SK-N-SH (cell line): ENCODE measurements at regions not wholly inside any gene's neighbourhood (a gene's known extent, or its start where the extent isn't known, plus 50 kb on each side); places are given as distances from the start of the nearest gene placed in this dataset.

Source experiments
- CTCF ChIA-PET: fragments of 300-600, 350-600 bp; formaldehyde crosslinking; extraction: SDS; loops from one replicate; lab custom pipeline; 2021; lab: Yijun Ruan, JAX
- POLR2A ChIA-PET: fragments of 350-600 bp; sonication (Branson Sonifier 250); formaldehyde crosslinking; extraction: SDS; loops from one replicate; lab custom pipeline; 2020; ENCODE audit warnings: antibody characterized with exemption, inconsistent platforms; lab: Yijun Ruan, JAX
- DNase-seq: peaks from one replicate; pipeline ENCODE4 v3.0.0; 2012
- H2AFZ ChIP-seq: fragments of 200-600 bp; sonication (generic); 2 replicates; pipeline ENCODE4 v1.8.1; 2016; ENCODE audit warnings: antibody characterized with exemption, mild to moderate bottlenecking, low read depth
- H3F3A ChIP-seq: fragments of 200-600 bp; sonication (generic); replicated peaks from 2 replicates; pipeline ENCODE3; 2016; ENCODE audit warnings: antibody characterized with exemption, mild to moderate bottlenecking; ENCODE audit not compliant: insufficient read depth
- H3K27ac ChIP-seq, 2 experiments: fragments of 200-500 bp in 1 of 2; fragments of 200-600 bp in 1 of 2; sonication (Bioruptor generic) in 1 of 2; sonication (generic), shearing (Covaris generic) in 1 of 2; 2 replicates each; pipeline versions ENCODE4 v1.5.1 to v1.6.1; 2014 to 2016; ENCODE audit warnings: low read depth in 2 of 2, inconsistent platforms in 1 of 2, low read length in 1 of 2, mild to moderate bottlenecking in 1 of 2, mixed read lengths in 1 of 2
- H3K27me3 ChIP-seq: fragments of 200-600 bp; sonication (generic), shearing (Covaris generic); 2 replicates; pipeline ENCODE4 v1.6.1; 2016; ENCODE audit warnings: mixed run types; ENCODE audit not compliant: insufficient read depth
- H3K36me3 ChIP-seq, 2 experiments: fragments of 200-500 bp in 1 of 2; fragments of 200-600 bp in 1 of 2; sonication (Bioruptor generic) in 1 of 2; sonication (generic) in 1 of 2; replicated peaks in 1 of 2; 2 replicates each; pipeline versions ENCODE3 to v1.5.1; 2014 to 2016; ENCODE audit warnings: low read length in 1 of 2, mild to moderate bottlenecking in 1 of 2; ENCODE audit not compliant: insufficient read depth in 2 of 2, control insufficient read depth in 1 of 2
- H3K4me1 ChIP-seq, 2 experiments: fragments of 200-500 bp in 1 of 2; fragments of 200-600 bp in 1 of 2; sonication (Bioruptor generic) in 1 of 2; sonication (generic), shearing (Covaris generic) in 1 of 2; 2 replicates each; pipeline versions ENCODE4 v1.5.1 to v1.6.1; 2014 to 2016; ENCODE audit warnings: low read depth in 1 of 2, low read length in 1 of 2, mixed run types in 1 of 2; ENCODE audit not compliant: insufficient read depth in 2 of 2, control insufficient read depth in 1 of 2
- H3K4me2 ChIP-seq: fragments of 200-600 bp; sonication (generic), shearing (Covaris generic); 2 replicates; pipeline ENCODE4 v1.6.1; 2017; ENCODE audit warnings: mixed run types
- H3K4me3 ChIP-seq, 2 experiments: fragments of 200-500 bp in 1 of 2; fragments of 200-600 bp in 1 of 2; sonication (Bioruptor generic) in 1 of 2; sonication (generic), shearing (Covaris generic) in 1 of 2; 2 replicates each; pipeline versions ENCODE4 v1.5.1 to v1.8.1; 2014 to 2016; ENCODE audit warnings: low read depth in 2 of 2, inconsistent platforms in 1 of 2, low read length in 1 of 2, mild to moderate bottlenecking in 1 of 2, mixed read lengths in 1 of 2, moderate library complexity in 1 of 2
- H3K79me2 ChIP-seq: fragments of 200-600 bp; sonication (generic); 2 replicates; pipeline ENCODE4 v1.8.1; 2017; ENCODE audit warnings: mild to moderate bottlenecking; ENCODE audit not compliant: insufficient read depth
- H3K9ac ChIP-seq: fragments of 200-600 bp; sonication (generic); 2 replicates; pipeline ENCODE4 v1.6.1; 2017; ENCODE audit warnings: mixed run types
- H3K9me2 ChIP-seq: fragments of 200-600 bp; sonication (generic); 2 replicates; pipeline ENCODE4 v1.6.1; 2017; ENCODE audit warnings: mixed run types
- H3K9me3 ChIP-seq: fragments of 200-600 bp; sonication (generic); 2 replicates; pipeline ENCODE4 v1.6.1; 2017; ENCODE audit warnings: mixed run types, mild to moderate bottlenecking, moderate library complexity
- H4K20me1 ChIP-seq: fragments of 200-600 bp; sonication (generic); 2 replicates; pipeline ENCODE4 v1.6.1; 2017; ENCODE audit warnings: mild to moderate bottlenecking, mixed run types; ENCODE audit not compliant: insufficient read depth
- CTCF ChIP-seq: fragments of 200-600 bp; sonication (generic); IDR thresholded peaks from 2 replicates; pipeline ENCODE4 v1.6.1; 2017; ENCODE audit warnings: antibody characterized with exemption, mild to moderate bottlenecking, moderate library complexity
- ELF1 ChIP-seq: IDR thresholded peaks from 2 replicates; pipeline ENCODE4 v1.4.0; 2012
- EP300 ChIP-seq, 2 experiments: IDR thresholded peaks; 2 replicates each; pipeline versions ENCODE4 v1.4.0 to v1.6.1; 2012; ENCODE audit warnings: borderline replicate concordance in 1 of 2, low read depth in 1 of 2, low read length in 1 of 2
- EZH2phosphoT487 ChIP-seq: fragments of 200-600 bp; sonication (generic); IDR thresholded peaks from 2 replicates; pipeline ENCODE4 v1.6.1; 2017; ENCODE audit warnings: low read depth, mixed run types, mild to moderate bottlenecking, antibody characterized with exemption, moderate library complexity, borderline replicate concordance
- FOSL2 ChIP-seq: IDR thresholded peaks from 2 replicates; pipeline ENCODE4 v1.4.0; 2012; ENCODE audit warnings: low read depth, mild to moderate bottlenecking, moderate library complexity, borderline replicate concordance
- FOXJ3 ChIP-seq: sonication (generic); formaldehyde crosslinking; IDR thresholded peaks from 2 replicates; pipeline ENCODE4 v1.5.1; 2020; ENCODE audit warnings: mild to moderate bottlenecking, missing genetic modification reagents
- GATA2 ChIP-seq: sonication (generic); formaldehyde crosslinking; IDR thresholded peaks from 2 replicates; pipeline ENCODE4 v1.5.0; 2020; ENCODE audit warnings: mild to moderate bottlenecking, missing genetic modification reagents
- IRF3 ChIP-seq: fragments of 150-350 bp; IDR thresholded peaks from 2 replicates; pipeline ENCODE4 v1.6.1; 2016; ENCODE audit warnings: mild to moderate bottlenecking, low read depth, low read length
- JUND ChIP-seq: IDR thresholded peaks from 2 replicates; pipeline ENCODE4 v1.4.0; 2012
- MXI1 ChIP-seq: IDR thresholded peaks from 2 replicates; pipeline ENCODE4 v1.6.1; 2012; ENCODE audit warnings: mild to moderate bottlenecking, low read depth, low read length, improper control_type of control experiment
- NFIC ChIP-seq: IDR thresholded peaks from 2 replicates; pipeline ENCODE4 v1.4.0; 2012; ENCODE audit warnings: borderline replicate concordance
- PBX3 ChIP-seq: IDR thresholded peaks from 2 replicates; pipeline ENCODE4; 2012
- POLR2AphosphoS5 ChIP-seq: IDR thresholded peaks from 2 replicates; pipeline ENCODE4 v1.6.1; 2012; ENCODE audit warnings: low read depth, low read length
- RCOR1 ChIP-seq: fragments of 150-350 bp; IDR thresholded peaks from 2 replicates; pipeline ENCODE4 v1.6.1; 2017; ENCODE audit warnings: antibody characterized with exemption, low read length
- REST ChIP-seq: IDR thresholded peaks from 2 replicates; pipeline ENCODE4 v1.6.1; 2012; ENCODE audit warnings: mild to moderate bottlenecking, low read depth, low read length, moderate library complexity
- RFX5 ChIP-seq: IDR thresholded peaks from 2 replicates; pipeline ENCODE4 v1.6.1; 2012; ENCODE audit warnings: mild to moderate bottlenecking, improper control_type of control experiment, low read length
- SMC3 ChIP-seq: IDR thresholded peaks from 2 replicates; pipeline ENCODE4 v1.6.1; 2012; ENCODE audit warnings: low read depth, low read length, improper control_type of control experiment
- TCF12 ChIP-seq: IDR thresholded peaks from 2 replicates; pipeline ENCODE4 v1.4.0; 2012
- USF2 ChIP-seq: fragments of 150-350 bp; IDR thresholded peaks from 2 replicates; pipeline ENCODE4 v1.6.1; 2017; ENCODE audit warnings: antibody characterized with exemption, low read length, low read depth, borderline replicate concordance
- ZBTB33 ChIP-seq: IDR thresholded peaks from 2 replicates; pipeline ENCODE4 v1.4.0; 2012; ENCODE audit warnings: low read depth, borderline replicate concordance
- WGBS: methylation state at CpG from one replicate; pipeline ENCODE4 v1.1.6; 2017; ENCODE audit warnings: low lambda C conversion rate; 5-methylcytosine and 5-hydroxymethylcytosine counted together

- Histone ChIP-seq H3K36me3 (no peaks in the 10 kb centered on the region), H3K9me2 (no peaks in the 10 kb centered on the region), H3K9ac (no peak overlapping the region), H3K4me1 (no peaks in the 10 kb centered on the region), H3K4me3 (no peak overlapping the region), H3F3A (no peaks in the 10 kb centered on the region), H4K20me1 (no peaks in the 10 kb centered on the region), H3K79me2 (no peaks in the 10 kb centered on the region), H3K4me2 (no peak overlapping the region), H2AFZ (no peak overlapping the region), H3K9me3 (no peaks in the 10 kb centered on the region), H3K27ac (no peak overlapping the region), H3K27me3 (no peaks in the 10 kb centered on the region)
- ChIA-PET CTCF (interaction anchor here (0.6 to 1.7 kb wide), 2 partner anchors 10 to 158 kb away, joined by 3 to 4 read pairs; no protein-coding TSS in a partner anchor), POLR2A (no interaction called here)
- WGBS: 55% methylated on average over 9 of the region's 9 CpGs
- DNase-seq: no peak
- TF ChIP-seq POLR2AphosphoS5: no peak
- no peak for TF ChIP-seq MXI1
- TF ChIP-seq CTCF: no peak
- TF ChIP-seq FOXJ3 (CRISPR knock-in tag): no peak
- TF ChIP-seq REST: no peak
- TF ChIP-seq IRF3: no peak
- TF ChIP-seq RCOR1: no peak
- no peak for TF ChIP-seq EP300 (IDR thresholded peaks at IDR 0.05; ENCODE audit: borderline replicate concordance in 1 of 2, low read depth in 1 of 2, low read length in 1 of 2)
- no peak for TF ChIP-seq GATA2 (CRISPR knock-in tag)
- no peak for TF ChIP-seq ZBTB33
- TF ChIP-seq EZH2phosphoT487: no peak
- no peak for TF ChIP-seq NFIC
- TF ChIP-seq ELF1: no peak
- no peak for TF ChIP-seq SMC3
- no peak for TF ChIP-seq RFX5
- no peak for TF ChIP-seq USF2
- TF ChIP-seq PBX3: no peak
- no peak for TF ChIP-seq FOSL2
- no peak for TF ChIP-seq JUND
- no peak for TF ChIP-seq TCF12
These were observed 470.7 kb upstream of the BRINP1 start for GRCh38 chr9:119839888-119840287.
